Ectodermal cell (in vitro differentiated cells): ENCODE measurements at regions not wholly inside any gene's neighbourhood (a gene's known extent, or its start where the extent isn't known, plus 50 kb on each side); places are given as distances from the start of the nearest gene placed in this dataset.

Experiments
- H3K27ac ChIP-seq: 2 replicates; pipeline ENCODE4 v1.7.0; 2013; ENCODE audit warnings: mild to moderate bottlenecking, low read depth, low read length; ENCODE audit not compliant: insufficient read depth, poor library complexity, severe bottlenecking
- H3K27me3 ChIP-seq: 2 replicates; pipeline ENCODE4 v1.7.0; 2013; ENCODE audit warnings: mild to moderate bottlenecking, low read length; ENCODE audit not compliant: insufficient read depth, control insufficient read depth, poor library complexity, severe bottlenecking
- H3K36me3 ChIP-seq: one replicate; pipeline ENCODE4 v1.7.0; 2013; ENCODE audit warnings: low read length; ENCODE audit not compliant: control insufficient read depth, insufficient read depth
- H3K4me1 ChIP-seq: one replicate; pipeline ENCODE4 v1.7.0; 2013; ENCODE audit warnings: low read length; ENCODE audit not compliant: control insufficient read depth, insufficient read depth
- H3K4me3 ChIP-seq: 2 replicates; pipeline ENCODE4 v1.7.0; 2013; ENCODE audit warnings: low read depth, low read length, control low read depth; ENCODE audit not compliant: insufficient read depth
- H3K9me3 ChIP-seq: 2 replicates; pipeline ENCODE4 v1.7.0; 2013; ENCODE audit warnings: mild to moderate bottlenecking, low read length, moderate library complexity; ENCODE audit not compliant: control insufficient read depth
- WGBS, 2 experiments: methylation state at CpG; one replicate each; pipeline ENCODE4 v1.1.7; 2013; ENCODE audit warnings: missing lambda C conversion rate in 2 of 2; 5-methylcytosine and 5-hydroxymethylcytosine counted together

DNA sequence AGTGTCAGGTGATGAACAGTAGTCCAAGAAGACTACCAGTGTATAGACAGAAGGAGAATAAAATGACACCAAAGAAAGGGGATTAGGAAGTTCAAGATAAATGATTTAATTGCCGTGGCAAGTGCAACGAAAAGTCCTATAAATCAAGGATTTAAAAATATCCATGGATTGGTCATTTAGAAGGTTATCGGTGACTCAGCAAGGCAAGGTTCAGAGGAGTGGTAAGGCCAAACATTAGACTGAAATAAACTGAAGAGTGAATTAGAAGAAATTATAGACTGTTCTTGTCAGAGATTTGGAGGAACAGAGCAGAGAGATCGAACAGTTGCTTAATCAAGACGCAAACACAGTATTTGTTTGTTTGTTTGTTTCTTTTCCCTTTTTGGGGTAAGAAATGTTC lies 211.9 kb upstream of the KCNMB2 start:
- H3K4me1 ChIP-seq: no peaks in the 10 kb centered on the region
- H3K27ac ChIP-seq: no peak overlapping the region
- H3K36me3 ChIP-seq: no peaks in the 10 kb centered on the region
- no peaks in the 10 kb centered on the region for H3K9me3 ChIP-seq
- no peak overlapping the region for H3K4me3 ChIP-seq
- WGBS, 2 experiments: 97 to 98% methylated on average over 5 of the region's 5 CpGs
- no peaks in the 10 kb centered on the region for H3K27me3 ChIP-seq

DNA sequence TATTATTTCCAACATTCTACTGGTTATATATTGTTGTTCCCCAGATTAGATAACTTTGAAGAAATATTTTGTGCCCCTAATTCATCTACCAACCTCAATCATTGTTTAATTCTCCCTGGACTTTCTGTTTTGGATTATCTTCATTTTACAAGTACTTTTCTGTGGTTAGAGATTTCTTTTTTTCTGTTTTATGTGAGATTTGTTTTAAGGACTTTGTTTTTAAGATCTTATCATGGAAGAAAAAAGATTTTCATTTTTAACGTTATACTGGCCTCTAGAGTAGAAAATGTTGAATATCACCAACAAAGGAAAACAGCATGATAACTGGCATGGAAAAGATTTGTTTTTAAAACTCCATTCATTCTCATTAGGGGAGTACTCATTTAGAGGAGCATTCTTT lies 210.9 kb upstream of the KCNMB2 start:
- no peak overlapping the region for H3K27ac ChIP-seq
- H3K36me3 ChIP-seq: no peaks in the 10 kb centered on the region
- WGBS, 2 experiments: 17 to 57% methylated on average over 1 of the region's 1 CpG
- H3K4me3 ChIP-seq: no peak overlapping the region
- no peaks in the 10 kb centered on the region for H3K9me3 ChIP-seq
- no peaks in the 10 kb centered on the region for H3K4me1 ChIP-seq
- H3K27me3 ChIP-seq: no peaks in the 10 kb centered on the region

DNA sequence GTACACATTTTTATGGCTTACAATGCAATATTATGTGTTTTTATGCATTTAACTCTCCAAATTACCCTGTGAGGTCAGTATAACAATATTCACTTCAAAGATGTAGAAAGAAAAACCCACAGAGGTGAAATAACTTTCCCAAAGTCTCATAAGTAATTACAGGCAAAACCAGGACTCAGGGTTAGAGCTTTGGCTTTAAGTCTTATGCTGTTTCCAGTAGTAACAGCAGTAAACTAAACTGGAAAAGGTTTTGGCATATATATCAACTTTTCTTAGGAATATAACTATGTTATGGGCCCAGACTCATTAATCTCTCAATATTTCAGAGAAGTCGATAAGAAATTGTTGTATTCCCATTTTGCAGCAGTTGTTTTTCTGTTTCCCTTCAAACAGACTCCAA lies 206.3 kb upstream of the KCNMB2 start:
- 92 to 96% methylated on average over 1 of the region's 1 CpG for WGBS, 2 experiments
- Histone ChIP-seq H3K36me3 (no peaks in the 10 kb centered on the region), H3K4me3 (no peak overlapping the region), H3K27me3 (no peaks in the 10 kb centered on the region), H3K4me1 (no peaks in the 10 kb centered on the region), H3K9me3 (no peaks in the 10 kb centered on the region), H3K27ac (no peak overlapping the region)

DNA sequence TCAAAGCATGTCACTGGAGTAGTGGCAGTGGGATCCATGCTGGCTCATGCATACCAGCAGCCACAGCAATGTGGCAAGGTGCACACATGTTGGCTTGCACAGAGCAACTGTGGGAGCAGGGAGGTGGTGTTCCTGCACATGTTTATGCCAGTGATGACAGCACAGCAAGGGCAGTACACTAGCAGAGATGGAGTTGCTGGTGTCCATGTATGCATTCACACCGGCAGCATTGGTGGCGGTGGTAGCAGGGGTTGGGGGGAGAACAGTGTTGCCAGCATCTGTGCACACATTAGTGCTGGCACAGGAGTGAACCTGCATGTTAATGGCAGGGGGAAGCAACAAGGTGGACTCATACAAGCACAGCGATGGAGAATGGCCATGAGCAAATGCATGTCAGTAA lies 202.0 kb upstream of the KCNMB2 start:
- Histone ChIP-seq H3K36me3 (no peaks in the 10 kb centered on the region), H3K9me3 (no peaks in the 10 kb centered on the region), H3K27ac (no peak overlapping the region), H3K4me1 (no peaks in the 10 kb centered on the region), H3K27me3 (no peaks in the 10 kb centered on the region), H3K4me3 (no peak overlapping the region)
- WGBS, 2 experiments: 94 to 96% methylated on average over 3 of the region's 3 CpGs

DNA sequence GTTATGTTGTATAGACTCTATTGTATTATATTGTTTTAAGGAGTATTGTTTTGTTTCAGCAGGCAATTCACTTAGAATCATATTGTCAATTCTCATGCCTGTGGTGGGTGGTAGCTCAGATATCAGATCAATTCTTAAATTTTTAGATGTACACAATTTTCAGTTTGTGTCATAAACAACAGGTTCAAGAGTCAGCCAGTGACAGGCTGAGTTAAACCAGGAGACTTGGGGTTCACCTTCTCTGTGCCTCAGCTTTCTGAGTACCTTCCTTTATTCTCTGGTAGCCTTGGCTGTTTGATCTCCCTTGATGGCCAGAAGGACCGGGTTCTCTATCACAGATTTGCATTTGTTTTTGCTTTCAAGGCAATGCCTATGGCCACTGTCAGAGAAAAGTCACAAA lies 199.9 kb upstream of the KCNMB2 start:
- H3K27me3 ChIP-seq: no peaks in the 10 kb centered on the region
- 80% methylated on average over 1 of the region's 1 CpG for WGBS, 2 experiments
- no peak overlapping the region for H3K4me3 ChIP-seq
- H3K4me1 ChIP-seq: no peaks in the 10 kb centered on the region
- H3K9me3 ChIP-seq: no peaks in the 10 kb centered on the region
- no peak overlapping the region for H3K27ac ChIP-seq
- H3K36me3 ChIP-seq: no peaks in the 10 kb centered on the region

DNA sequence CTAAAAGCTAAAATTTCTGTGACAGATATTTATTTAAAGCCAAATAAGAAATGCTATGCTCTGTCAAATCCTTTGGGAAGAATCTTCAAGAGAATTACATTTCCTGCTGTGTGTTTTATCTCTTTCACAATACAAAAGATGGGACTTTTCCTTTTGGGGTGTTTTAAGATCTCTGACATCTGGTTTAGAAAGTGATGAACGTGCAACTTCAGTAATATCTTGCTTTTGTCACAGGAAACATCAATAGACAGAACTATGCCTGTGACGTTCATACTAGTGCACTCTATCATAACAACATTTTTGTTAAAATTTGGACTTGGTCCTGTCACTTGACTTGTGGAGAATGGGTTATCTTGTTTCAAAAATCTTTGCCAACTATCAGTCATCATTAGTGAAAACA lies 195.7 kb upstream of the KCNMB2 start:
- Histone ChIP-seq H3K4me1 (no peaks in the 10 kb centered on the region), H3K4me3 (no peak overlapping the region), H3K9me3 (no peaks in the 10 kb centered on the region), H3K36me3 (no peaks in the 10 kb centered on the region), H3K27me3 (no peaks in the 10 kb centered on the region), H3K27ac (no peak overlapping the region)
- 83 to 87% methylated on average over 2 of the region's 2 CpGs for WGBS, 2 experiments

DNA sequence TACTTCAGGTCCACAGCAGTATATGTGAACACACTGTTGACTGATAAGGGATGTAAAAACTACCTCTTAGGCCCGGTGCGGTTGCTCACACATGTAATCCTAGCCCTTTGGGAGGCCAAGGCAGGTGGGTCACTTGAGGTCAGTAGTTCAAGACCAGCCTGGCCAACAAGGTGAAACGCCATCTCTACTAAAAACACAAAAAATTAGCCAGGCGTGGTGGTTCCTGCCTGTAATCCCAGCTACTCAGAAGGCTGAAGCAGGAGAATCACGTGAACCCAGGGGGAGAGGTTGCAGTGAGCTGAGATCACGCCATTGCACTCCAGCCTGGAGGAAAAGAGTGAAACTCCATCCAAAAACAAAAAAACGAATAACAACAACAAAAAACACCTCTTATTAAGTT lies 194.6 kb upstream of the KCNMB2 start:
- H3K36me3 ChIP-seq: no peaks in the 10 kb centered on the region
- no peaks in the 10 kb centered on the region for H3K27me3 ChIP-seq
- H3K4me3 ChIP-seq: no peak overlapping the region
- 84 to 85% methylated on average over 6 to 7 of the region's 7 CpGs for WGBS, 2 experiments
- no peaks in the 10 kb centered on the region for H3K9me3 ChIP-seq
- H3K27ac ChIP-seq: no peak overlapping the region
- H3K4me1 ChIP-seq: no peaks in the 10 kb centered on the region

DNA sequence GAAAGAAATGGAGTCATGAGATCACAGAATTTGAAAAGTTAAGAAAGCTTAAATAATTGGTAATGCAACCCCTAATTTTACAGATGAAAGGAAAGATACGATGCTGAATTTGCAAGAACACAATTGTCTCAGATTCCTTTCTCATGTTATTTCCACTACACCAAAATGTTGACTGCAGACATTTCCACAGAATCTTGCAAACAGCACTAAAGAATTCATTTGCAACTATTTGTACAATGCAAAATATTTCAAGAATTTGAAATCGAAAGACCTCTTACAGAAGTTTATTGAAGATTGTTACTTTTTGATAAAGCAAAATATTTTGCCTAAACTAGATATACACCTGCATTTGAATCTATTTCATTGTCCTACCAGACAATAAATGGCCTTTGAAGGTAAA lies 194.1 kb upstream of the KCNMB2 start:
- Histone ChIP-seq H3K27me3 (no peaks in the 10 kb centered on the region), H3K36me3 (no peaks in the 10 kb centered on the region), H3K27ac (no peak overlapping the region), H3K9me3 (no peaks in the 10 kb centered on the region), H3K4me1 (no peaks in the 10 kb centered on the region), H3K4me3 (no peak overlapping the region)
- WGBS, 2 experiments: 75 to 76% methylated on average over 1 of the region's 2 CpGs

DNA sequence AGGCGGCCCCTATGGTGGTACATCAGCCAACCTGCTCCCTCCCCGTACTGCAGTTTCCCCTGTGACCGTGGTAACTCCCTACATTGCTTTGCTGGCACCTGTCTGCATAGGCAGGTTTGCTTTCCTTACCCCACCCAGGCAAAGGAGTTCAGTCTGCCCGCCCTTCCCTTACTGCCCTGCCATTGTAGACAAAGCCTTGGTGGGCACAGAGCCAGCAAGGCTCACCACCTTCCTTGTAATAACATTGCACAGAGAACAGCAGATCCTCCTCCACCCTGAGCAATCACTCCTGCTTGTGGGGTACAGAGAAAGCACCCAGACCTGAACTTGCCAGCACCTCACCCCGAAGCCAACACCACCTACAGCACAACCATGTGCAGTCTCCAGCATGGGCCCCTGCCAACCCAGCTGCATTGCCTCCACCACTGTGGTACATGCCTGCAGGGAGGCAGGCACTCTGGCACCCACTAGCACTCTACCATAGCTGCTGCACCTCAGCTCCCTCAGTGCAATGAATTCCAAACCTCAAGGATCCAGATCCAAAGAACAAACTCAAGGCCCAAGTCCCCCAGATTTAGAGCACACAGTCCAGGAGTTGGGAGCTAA lies 192.7 kb upstream of the KCNMB2 start:
- Histone ChIP-seq H3K4me1 (no peaks in the 10 kb centered on the region), H3K36me3 (no peaks in the 10 kb centered on the region), H3K27me3 (no peaks in the 10 kb centered on the region), H3K9me3 (no peaks in the 10 kb centered on the region), H3K27ac (no peak overlapping the region), H3K4me3 (no peak overlapping the region)
- 90 to 93% methylated on average over 5 of the region's 5 CpGs for WGBS, 2 experiments

DNA sequence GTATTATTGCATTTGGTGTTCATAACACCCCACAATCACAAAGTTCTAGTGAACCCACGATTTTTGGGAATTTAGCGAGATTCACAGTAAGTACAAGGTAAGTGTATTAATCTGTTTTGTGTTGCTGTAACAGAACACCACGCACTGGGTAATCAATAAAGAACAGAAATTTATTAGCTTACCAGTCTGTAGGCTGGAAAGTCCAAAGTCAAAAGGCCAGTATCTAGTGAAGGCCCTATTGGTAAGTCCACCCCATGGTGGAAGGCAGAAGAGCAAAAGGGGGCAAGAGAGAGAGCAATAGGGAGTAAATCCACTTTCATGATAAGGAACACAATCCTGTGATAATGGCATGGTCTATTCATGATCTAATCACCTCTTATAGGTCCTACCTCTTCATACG lies 190.3 kb upstream of the KCNMB2 start:
- Histone ChIP-seq H3K27ac (no peak overlapping the region), H3K27me3 (no peaks in the 10 kb centered on the region), H3K4me3 (no peak overlapping the region), H3K9me3 (no peaks in the 10 kb centered on the region), H3K4me1 (no peaks in the 10 kb centered on the region), H3K36me3 (no peaks in the 10 kb centered on the region)
- WGBS, 2 experiments: 88 to 97% methylated on average over 4 of the region's 4 CpGs
